ENCODE measurements at regions not wholly inside any gene's neighbourhood (a gene's known extent, or its start where the extent isn't known, plus 50 kb on each side); places are given as distances from the start of the nearest gene placed in this dataset.

DNA sequence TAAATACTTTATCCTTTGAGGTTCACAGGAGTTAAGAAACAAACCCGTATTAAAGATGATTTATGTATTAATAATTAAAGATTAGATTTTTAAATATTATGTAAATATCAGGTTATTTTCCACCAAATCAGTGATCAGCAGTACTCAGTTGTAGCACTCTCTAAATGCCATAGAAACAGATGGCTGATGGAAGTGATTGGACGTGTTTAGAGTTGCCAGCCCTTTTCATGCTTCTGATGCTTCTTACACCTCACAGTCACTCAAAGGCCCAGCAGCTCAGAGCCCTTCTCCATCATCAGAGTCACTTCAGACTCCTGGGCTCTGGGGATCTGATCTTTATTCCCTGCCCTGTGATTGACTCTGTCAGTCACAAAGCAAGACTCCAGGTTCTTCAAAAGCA is 170.1 kb upstream of the PGRMC2 start:
- TF ChIP-seq, protein P1, sequence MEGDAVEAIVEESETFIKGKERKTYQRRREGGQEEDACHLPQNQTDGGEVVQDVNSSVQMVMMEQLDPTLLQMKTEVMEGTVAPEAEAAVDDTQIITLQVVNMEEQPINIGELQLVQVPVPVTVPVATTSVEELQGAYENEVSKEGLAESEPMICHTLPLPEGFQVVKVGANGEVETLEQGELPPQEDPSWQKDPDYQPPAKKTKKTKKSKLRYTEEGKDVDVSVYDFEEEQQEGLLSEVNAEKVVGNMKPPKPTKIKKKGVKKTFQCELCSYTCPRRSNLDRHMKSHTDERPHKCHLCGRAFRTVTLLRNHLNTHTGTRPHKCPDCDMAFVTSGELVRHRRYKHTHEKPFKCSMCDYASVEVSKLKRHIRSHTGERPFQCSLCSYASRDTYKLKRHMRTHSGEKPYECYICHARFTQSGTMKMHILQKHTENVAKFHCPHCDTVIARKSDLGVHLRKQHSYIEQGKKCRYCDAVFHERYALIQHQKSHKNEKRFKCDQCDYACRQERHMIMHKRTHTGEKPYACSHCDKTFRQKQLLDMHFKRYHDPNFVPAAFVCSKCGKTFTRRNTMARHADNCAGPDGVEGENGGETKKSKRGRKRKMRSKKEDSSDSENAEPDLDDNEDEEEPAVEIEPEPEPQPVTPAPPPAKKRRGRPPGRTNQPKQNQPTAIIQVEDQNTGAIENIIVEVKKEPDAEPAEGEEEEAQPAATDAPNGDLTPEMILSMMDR (IDR thresholded peaks at IDR 0.05), result no peak
- peaks cover 6% of the 10 kb centered on the region for H3K27me3 Mint-ChIP-seq
- H3K36me3 Mint-ChIP-seq (ENCODE audit: low read depth), result no peaks in the 10 kb centered on the region
- intact Hi-C loops (cut with micrococcal nuclease), result loop anchor here (10.0 kb wide), 2 partner anchors 217 to 263 kb away; no protein-coding TSS in a partner anchor
- no peak overlapping the region for H3K27ac Mint-ChIP-seq
- ATAC-seq (ENCODE audit: low read depth), result no peak
- H3K4me3 Mint-ChIP-seq, result no peak overlapping the region
- POLR2A ChIA-PET, result no interaction called here
- CTCF ChIA-PET, result no interaction called here
- peaks cover 8% of the 10 kb centered on the region for H3K4me1 Mint-ChIP-seq
- DNase-seq, result no peak
- H3K9me3 Mint-ChIP-seq, result no peaks in the 10 kb centered on the region

DNA sequence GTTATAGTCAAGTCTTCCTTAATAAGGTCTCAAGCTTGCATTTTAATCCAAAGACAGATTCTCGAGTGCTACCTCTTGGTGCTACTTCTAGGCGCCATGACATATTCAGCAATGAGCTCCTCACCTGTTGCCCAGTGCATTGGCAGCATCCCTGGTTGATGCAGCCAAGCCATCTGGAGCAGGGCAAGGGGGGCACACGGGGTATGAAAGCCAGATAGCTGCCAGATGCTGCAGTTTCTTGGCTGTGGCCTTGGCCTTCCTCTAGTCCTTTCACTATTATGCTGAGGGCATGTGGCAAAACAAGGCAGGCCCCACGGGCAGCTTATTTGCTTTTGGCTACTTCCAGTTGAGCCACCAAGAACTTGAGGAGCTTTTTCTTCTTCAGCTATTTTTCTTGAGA is 168.6 kb upstream of the PGRMC2 start:
- DNase-seq, result no peak
- CTCF ChIA-PET, result interaction anchor here (0.7 kb wide), 1 partner anchor 8 kb away, joined by 4 read pairs; no protein-coding TSS in a partner anchor
- no peaks in the 10 kb centered on the region for H3K36me3 Mint-ChIP-seq (ENCODE audit: low read depth)
- peaks cover 8% of the 10 kb centered on the region for H3K4me1 Mint-ChIP-seq
- POLR2A ChIA-PET, result no interaction called here
- intact Hi-C loops (cut with micrococcal nuclease), result loop anchor here (10.0 kb wide), 2 partner anchors 219 to 261 kb away; no protein-coding TSS in a partner anchor
- TF ChIP-seq, protein P1 (IDR thresholded peaks at IDR 0.05), result no peak
- ATAC-seq (ENCODE audit: low read depth), result no peak
- no peaks in the 10 kb centered on the region for H3K9me3 Mint-ChIP-seq
- no peak overlapping the region for H3K4me3 Mint-ChIP-seq
- peaks cover 6% of the 10 kb centered on the region for H3K27me3 Mint-ChIP-seq
- H3K27ac Mint-ChIP-seq, result no peak overlapping the region

DNA sequence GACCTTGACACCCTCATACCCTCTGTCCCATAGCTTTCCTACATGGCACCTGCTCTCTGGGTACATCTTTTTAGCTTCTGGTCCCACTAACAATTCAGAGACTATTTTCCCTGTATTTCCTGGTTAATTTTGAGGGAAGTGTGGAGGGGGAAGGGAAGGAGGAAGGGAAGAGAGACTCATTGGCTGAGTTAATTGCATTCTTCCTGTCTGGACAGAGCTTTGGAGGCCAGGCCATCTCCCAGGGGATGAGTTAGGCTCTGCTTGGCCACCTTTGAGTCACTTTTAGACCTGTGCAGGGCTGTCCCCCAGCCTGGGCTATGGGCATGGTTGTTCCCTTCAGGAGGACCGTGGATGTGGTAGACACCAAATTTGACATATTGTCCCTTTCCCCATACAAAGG is 167.9 kb upstream of the PGRMC2 start:
- Mint-ChIP-seq H3K9me3 (no peaks in the 10 kb centered on the region), H3K27me3 (peaks cover 6% of the 10 kb centered on the region), H3K36me3 (ENCODE audit: low read depth) (no peaks in the 10 kb centered on the region), H3K27ac (no peak overlapping the region), H3K4me1 (peaks cover 8% of the 10 kb centered on the region), H3K4me3 (no peak overlapping the region)
- DNase-seq, result no peak
- no peak for ATAC-seq (ENCODE audit: low read depth)
- ChIA-PET CTCF (no interaction called here), POLR2A (interaction anchor here (0.6 kb wide), 1 partner anchor 11 kb away, joined by 3 read pairs; no protein-coding TSS in a partner anchor)
- intact Hi-C loops (cut with micrococcal nuclease), result loop anchor here (10.0 kb wide), 2 partner anchors 219 to 261 kb away; no protein-coding TSS in a partner anchor
- TF ChIP-seq, protein P1 (IDR thresholded peaks at IDR 0.05), result no peak

DNA sequence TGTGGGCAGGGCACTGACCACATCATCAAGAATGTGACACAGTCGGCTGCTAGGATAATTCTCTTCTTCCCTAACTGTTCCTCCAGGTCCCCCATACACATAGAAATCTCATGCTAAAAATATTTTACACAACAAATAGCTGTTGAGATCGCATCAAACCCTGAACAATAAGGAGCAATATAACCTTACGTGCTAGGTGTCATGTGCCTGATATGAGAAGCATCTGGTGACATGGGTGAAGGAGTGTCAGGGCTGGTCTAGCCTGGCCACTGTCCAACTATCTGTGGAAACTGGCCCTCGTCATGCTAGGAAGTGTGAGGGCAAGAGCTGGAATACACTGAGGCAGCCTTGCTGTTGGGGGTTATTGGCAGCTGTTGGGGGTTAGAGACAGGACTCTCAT is 167.3 kb upstream of the PGRMC2 start:
- Mint-ChIP-seq H3K4me3 (no peak overlapping the region), H3K36me3 (ENCODE audit: low read depth) (no peaks in the 10 kb centered on the region), H3K9me3 (no peaks in the 10 kb centered on the region), H3K27me3 (peaks cover 6% of the 10 kb centered on the region), H3K4me1 (peaks cover 8% of the 10 kb centered on the region), H3K27ac (no peak overlapping the region)
- TF ChIP-seq, protein P1 (IDR thresholded peaks at IDR 0.05), result no peak
- DNase-seq, result no peak
- ChIA-PET CTCF (interaction anchor here (1.0 to 1.2 kb wide), 2 partner anchors 309 to 355 kb away, joined by 3 read pairs; no protein-coding TSS in a partner anchor), POLR2A (interaction anchor here (0.6 kb wide), 1 partner anchor 11 kb away, joined by 3 read pairs; no protein-coding TSS in a partner anchor)
- intact Hi-C loops (cut with micrococcal nuclease), result loop anchor here (1.0 to 10.0 kb wide), 4 partner anchors 220 to 408 kb away; partner anchors contain the start of gene JADE1
- ATAC-seq (ENCODE audit: low read depth), result no peak

DNA sequence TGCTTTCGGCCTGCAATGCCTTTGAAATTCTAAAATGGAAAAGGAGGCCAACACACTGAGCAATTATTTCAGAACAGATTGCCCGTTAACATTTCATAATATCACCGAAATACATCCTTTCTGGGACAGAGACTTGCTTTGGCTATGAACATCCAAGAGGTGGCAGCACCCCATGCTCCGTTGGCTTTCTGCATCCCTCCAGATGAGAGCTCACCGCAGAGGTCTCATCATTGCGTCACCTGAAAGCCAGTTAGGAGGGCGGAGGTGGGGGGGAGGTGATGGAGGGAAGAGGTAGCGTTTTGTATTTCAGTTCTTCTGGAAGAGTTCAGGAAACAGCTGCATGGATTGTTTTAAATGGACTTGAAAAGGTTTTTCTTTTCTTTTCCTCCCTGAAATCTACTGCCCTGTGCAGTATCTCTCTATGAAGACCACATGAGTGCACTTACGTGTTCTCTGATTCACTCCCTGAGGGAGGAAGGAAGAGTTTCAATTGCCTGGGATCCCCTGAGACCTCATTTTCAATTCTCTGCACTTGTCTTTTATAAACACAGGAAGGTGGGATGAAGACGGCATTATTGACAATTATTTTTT is 166.8 kb upstream of the PGRMC2 start:
- Mint-ChIP-seq H3K27me3 (peaks cover 6% of the 10 kb centered on the region), H3K9me3 (no peaks in the 10 kb centered on the region), H3K36me3 (ENCODE audit: low read depth) (no peaks in the 10 kb centered on the region), H3K27ac (no peak overlapping the region), H3K4me1 (peaks cover 8% of the 10 kb centered on the region), H3K4me3 (no peak overlapping the region)
- ATAC-seq (ENCODE audit: low read depth) (peak; percentile 88), DNase-seq (no peak)
- POLR2A ChIA-PET, result no interaction called here
- TF ChIP-seq, protein P1 (IDR thresholded peaks at IDR 0.05), result no peak
- CTCF ChIA-PET, result interaction anchor here (1.0 to 1.6 kb wide), 3 partner anchors 309 to 408 kb away, joined by 3 to 5 read pairs (median 3); no protein-coding TSS in a partner anchor
- intact Hi-C loops (cut with micrococcal nuclease), result loop anchor here (1.0 to 10.0 kb wide), 4 partner anchors 220 to 409 kb away; partner anchors contain the start of gene JADE1

All from activated B cell treated with CpG ODN at 0.5 μM for 24 hours (primary cell).